Transverse colon (tissue), 4 donors: ENCODE measurements at regions not wholly inside any gene's neighbourhood (a gene's known extent, or its start where the extent isn't known, plus 50 kb on each side); places are given as distances from the start of the nearest gene placed in this dataset.

Source experiments
- POLR2A ChIP-seq: fragments of 450-650 bp; IDR thresholded peaks from one replicate; pipeline ENCODE4 v1.6.1; 2016; ENCODE audit warnings: antibody characterized with exemption, mild to moderate bottlenecking, moderate library complexity
- POLR2AphosphoS5 ChIP-seq, 3 donors: sonication (generic); formaldehyde crosslinking; IDR thresholded peaks; one replicate each; pipeline ENCODE4 v1.6.1; 2016; ENCODE audit warnings: antibody characterized with exemption in 3 of 3
- TF ChIP-seq, protein P1 (sequence below), 5 experiments: fragments of 200-600 bp in 3 of 5; fragments of 450-650 bp in 2 of 5; sonication (generic) in 3 of 5; IDR thresholded peaks; 1 replicate in 2 of 5; 2 replicates in 3 of 5; pipeline ENCODE4 v1.5.1; 2016 to 2017; ENCODE audit warnings: antibody characterized with exemption in 5 of 5, inconsistent platforms in 3 of 5, mild to moderate bottlenecking in 2 of 5, moderate library complexity in 1 of 5

DNA sequence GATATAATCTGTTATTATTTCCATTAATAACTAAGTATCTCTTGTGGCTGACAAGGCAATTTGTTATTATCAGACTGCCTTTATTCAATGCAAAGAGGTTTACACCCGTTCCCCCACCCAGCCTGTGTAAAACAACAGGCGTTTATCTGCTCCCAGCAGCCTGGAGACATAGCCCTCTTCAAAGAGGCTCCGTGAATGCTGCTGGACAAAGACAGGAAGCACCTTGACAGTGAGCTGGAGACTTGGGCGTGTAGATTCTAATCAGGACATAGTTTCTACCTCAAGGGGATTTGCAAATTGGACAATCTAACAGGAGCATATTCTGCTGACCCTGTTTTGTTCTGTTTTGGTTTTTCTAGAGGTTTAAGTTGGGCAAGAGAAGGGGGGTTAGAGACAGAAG, 733.0 kb upstream of the KIRREL3 start:
- TF ChIP-seq, protein P1, sequence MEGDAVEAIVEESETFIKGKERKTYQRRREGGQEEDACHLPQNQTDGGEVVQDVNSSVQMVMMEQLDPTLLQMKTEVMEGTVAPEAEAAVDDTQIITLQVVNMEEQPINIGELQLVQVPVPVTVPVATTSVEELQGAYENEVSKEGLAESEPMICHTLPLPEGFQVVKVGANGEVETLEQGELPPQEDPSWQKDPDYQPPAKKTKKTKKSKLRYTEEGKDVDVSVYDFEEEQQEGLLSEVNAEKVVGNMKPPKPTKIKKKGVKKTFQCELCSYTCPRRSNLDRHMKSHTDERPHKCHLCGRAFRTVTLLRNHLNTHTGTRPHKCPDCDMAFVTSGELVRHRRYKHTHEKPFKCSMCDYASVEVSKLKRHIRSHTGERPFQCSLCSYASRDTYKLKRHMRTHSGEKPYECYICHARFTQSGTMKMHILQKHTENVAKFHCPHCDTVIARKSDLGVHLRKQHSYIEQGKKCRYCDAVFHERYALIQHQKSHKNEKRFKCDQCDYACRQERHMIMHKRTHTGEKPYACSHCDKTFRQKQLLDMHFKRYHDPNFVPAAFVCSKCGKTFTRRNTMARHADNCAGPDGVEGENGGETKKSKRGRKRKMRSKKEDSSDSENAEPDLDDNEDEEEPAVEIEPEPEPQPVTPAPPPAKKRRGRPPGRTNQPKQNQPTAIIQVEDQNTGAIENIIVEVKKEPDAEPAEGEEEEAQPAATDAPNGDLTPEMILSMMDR (IDR thresholded peaks at IDR 0.05): no peak
- TF ChIP-seq POLR2A (no peak), POLR2AphosphoS5 (IDR thresholded peaks at IDR 0.05) (no peak)
